Trophoblast cell (in vitro differentiated cells and primary cell): ENCODE measurements at regions not wholly inside any gene's neighbourhood (a gene's known extent, or its start where the extent isn't known, plus 50 kb on each side); places are given as distances from the start of the nearest gene placed in this dataset.

Experiments used
- DNase-seq, 2 donors: peaks; one replicate each; pipeline ENCODE4 v3.0.0-alpha.2; 2016
- H2AFZ ChIP-seq: 2 replicates; pipeline ENCODE4 v1.6.1; 2013; ENCODE audit warnings: low read length, moderate library complexity, mild to moderate bottlenecking; ENCODE audit not compliant: insufficient read depth, poor library complexity
- H2AK5ac ChIP-seq: 2 replicates; pipeline ENCODE4 v1.6.1; 2013; ENCODE audit warnings: mild to moderate bottlenecking, low read length
- H2BK120ac ChIP-seq: 2 replicates; pipeline ENCODE4 v1.6.1; 2013; ENCODE audit warnings: low read length, mild to moderate bottlenecking, moderate library complexity; ENCODE audit not compliant: insufficient read depth, poor library complexity
- H2BK12ac ChIP-seq: 2 replicates; pipeline ENCODE4 v1.6.1; 2013; ENCODE audit warnings: mild to moderate bottlenecking, low read length, moderate library complexity
- H2BK5ac ChIP-seq: 2 replicates; pipeline ENCODE4 v1.6.1; 2013; ENCODE audit warnings: low read length, low read depth, moderate library complexity, mild to moderate bottlenecking; ENCODE audit not compliant: poor library complexity
- H3K14ac ChIP-seq: 2 replicates; pipeline ENCODE4 v1.6.1; 2013; ENCODE audit warnings: mild to moderate bottlenecking, low read length
- H3K18ac ChIP-seq: 2 replicates; pipeline ENCODE4 v1.6.1; 2013; ENCODE audit warnings: mild to moderate bottlenecking, low read length
- H3K23ac ChIP-seq: 2 replicates; pipeline ENCODE4 v1.6.1; 2013; ENCODE audit warnings: low read length
- H3K27ac ChIP-seq: 2 replicates; pipeline ENCODE4 v1.5.1; 2013; ENCODE audit warnings: low read depth, mild to moderate bottlenecking, inconsistent platforms, low read length, moderate library complexity
- H3K27me3 ChIP-seq: 2 replicates; pipeline ENCODE4 v1.6.1; 2013; ENCODE audit warnings: inconsistent platforms, mild to moderate bottlenecking, low read length, moderate library complexity; ENCODE audit not compliant: insufficient read depth
- H3K36me3 ChIP-seq, 2 experiments: 1 replicate in 1 of 2; 2 replicates in 1 of 2; pipeline ENCODE4 v1.6.1; 2013; ENCODE audit warnings: low read length in 2 of 2, mild to moderate bottlenecking in 2 of 2, moderate library complexity in 1 of 2; ENCODE audit not compliant: insufficient read depth in 2 of 2, control insufficient read depth in 1 of 2
- H3K4ac ChIP-seq: 2 replicates; pipeline ENCODE4 v1.6.1; 2013; ENCODE audit warnings: low read depth, mild to moderate bottlenecking, low read length, moderate library complexity
- H3K4me1 ChIP-seq, 2 experiments: 1 replicate in 1 of 2; 2 replicates in 1 of 2; pipeline ENCODE4 v1.6.1; 2013; ENCODE audit warnings: low read length in 2 of 2, mild to moderate bottlenecking in 2 of 2, moderate library complexity in 1 of 2; ENCODE audit not compliant: insufficient read depth in 2 of 2, control insufficient read depth in 1 of 2
- H3K4me2 ChIP-seq: 2 replicates; pipeline ENCODE4 v1.6.1; 2013; ENCODE audit warnings: inconsistent platforms, mild to moderate bottlenecking, low read length, moderate library complexity
- H3K4me3 ChIP-seq: 2 replicates; pipeline ENCODE4 v1.5.1; 2013; ENCODE audit warnings: mild to moderate bottlenecking, low read depth, low read length, inconsistent platforms
- H3K79me1 ChIP-seq: one replicate; pipeline ENCODE4 v1.6.1; 2013; ENCODE audit warnings: low read length
- H3K79me2 ChIP-seq: 2 replicates; pipeline ENCODE4 v1.6.1; 2013; ENCODE audit warnings: low read length, mild to moderate bottlenecking; ENCODE audit not compliant: control insufficient read depth, insufficient read depth, poor library complexity
- H3K9ac ChIP-seq: 2 replicates; pipeline ENCODE4 v1.6.1; 2013; ENCODE audit warnings: mild to moderate bottlenecking, low read length
- H3K9me3 ChIP-seq: 2 replicates; pipeline ENCODE4 v1.6.1; 2013; ENCODE audit warnings: low read depth, mild to moderate bottlenecking, control low read depth, inconsistent platforms, low read length; ENCODE audit not compliant: insufficient read depth
- H4K12ac ChIP-seq: 2 replicates; pipeline ENCODE4 v1.6.1; 2013; ENCODE audit warnings: low read depth, mild to moderate bottlenecking, low read length, moderate library complexity
- H4K8ac ChIP-seq: 2 replicates; pipeline ENCODE4 v1.6.1; 2013; ENCODE audit warnings: low read depth, mild to moderate bottlenecking, low read length, moderate library complexity
- H4K91ac ChIP-seq: one replicate; pipeline ENCODE4 v1.6.1; 2013; ENCODE audit warnings: low read depth, mild to moderate bottlenecking, low read length, moderate library complexity
- WGBS: extraction: QIAGEN DNeasy Blood & Tissue Kit; methylation state at CpG from one replicate; pipeline ENCODE4 v1.1.7; 2013; ENCODE audit warnings: missing lambda C conversion rate; ENCODE audit not compliant: insufficient read length, insufficient coverage; ENCODE audit errors: extremely low coverage; 5-methylcytosine and 5-hydroxymethylcytosine counted together

DNA sequence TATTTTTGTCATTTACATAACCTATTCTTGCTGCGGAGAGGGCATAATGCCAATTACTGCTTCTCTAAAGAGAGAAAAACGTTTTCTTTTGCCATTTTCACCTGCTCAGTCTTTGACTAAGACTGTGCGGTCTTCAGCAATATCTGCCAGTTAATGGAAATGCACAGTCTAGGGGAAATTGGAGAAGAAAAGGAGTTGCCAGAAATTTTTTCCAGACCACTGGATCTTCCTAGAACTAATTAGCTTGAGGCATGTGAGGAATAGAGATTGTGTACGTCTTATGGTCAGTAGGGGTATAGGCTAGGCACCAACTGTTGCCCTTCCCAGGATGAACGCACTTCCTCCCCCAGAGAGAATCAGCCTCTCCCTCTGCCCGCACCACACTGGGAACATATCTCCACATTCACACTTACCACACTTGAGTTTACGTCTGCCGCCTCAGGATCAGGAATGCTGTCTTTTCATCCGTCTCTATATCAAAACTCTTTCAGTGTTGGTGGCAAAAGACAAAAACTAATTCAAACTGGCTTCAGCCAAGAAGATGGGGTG lies 67.9 kb upstream of the E2F3 start:
- Histone ChIP-seq H3K4ac (no peak overlapping the region), H2AK5ac (no peak overlapping the region), H3K9me3 (no peaks in the 10 kb centered on the region), H3K4me3 (no peak overlapping the region), H3K36me3 (no peaks in the 10 kb centered on the region), H3K23ac (no peak overlapping the region), H2BK120ac (no peak overlapping the region), H3K4me1 (no peaks in the 10 kb centered on the region), H3K14ac (no peak overlapping the region), H3K18ac (no peak overlapping the region), H2BK5ac (no peak overlapping the region), H3K4me2 (no peak overlapping the region), H4K91ac (no peak overlapping the region), H2AFZ (no peak overlapping the region), H3K79me1 (no peaks in the 10 kb centered on the region), H3K27ac (no peak overlapping the region), H3K27me3 (no peaks in the 10 kb centered on the region), H3K79me2 (no peaks in the 10 kb centered on the region), H3K9ac (no peak overlapping the region), H4K12ac (no peak overlapping the region), H4K8ac (no peak overlapping the region), H2BK12ac (no peak overlapping the region)
- no CpG with 5 or more reads among the region's 9 CpGs for WGBS
- no peak for DNase-seq

DNA sequence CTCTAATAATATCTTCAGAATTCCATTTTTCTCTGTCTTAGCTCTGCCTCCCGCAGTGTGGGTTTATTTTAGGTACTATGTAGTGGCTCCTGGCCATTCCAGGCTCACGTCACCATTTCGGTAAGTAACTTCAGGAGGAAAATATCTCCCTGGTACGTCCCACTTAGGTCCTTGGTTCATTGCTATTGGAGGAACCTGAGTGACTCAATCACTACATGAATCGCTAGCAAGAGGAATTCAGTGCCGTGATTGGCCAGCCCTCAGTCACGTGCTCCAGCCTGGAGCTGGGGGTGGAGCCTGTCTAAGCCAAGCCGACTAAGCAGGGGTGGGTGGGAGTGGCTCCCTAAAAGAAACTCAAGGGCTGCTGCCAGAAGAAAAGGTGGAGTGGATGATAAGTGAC lies 67.3 kb upstream of the E2F3 start:
- Histone ChIP-seq H2AFZ (no peak overlapping the region), H3K14ac (no peak overlapping the region), H3K27me3 (no peaks in the 10 kb centered on the region), H2BK5ac (no peak overlapping the region), H3K79me1 (no peaks in the 10 kb centered on the region), H4K12ac (no peak overlapping the region), H3K4me1 (no peaks in the 10 kb centered on the region), H3K27ac (no peak overlapping the region), H4K91ac (no peak overlapping the region), H2BK120ac (no peak overlapping the region), H3K79me2 (no peaks in the 10 kb centered on the region), H3K4me2 (no peak overlapping the region), H3K4me3 (no peak overlapping the region), H3K4ac (no peak overlapping the region), H4K8ac (no peak overlapping the region), H3K23ac (no peak overlapping the region), H3K9me3 (no peaks in the 10 kb centered on the region), H3K36me3 (no peaks in the 10 kb centered on the region), H2BK12ac (no peak overlapping the region), H3K9ac (no peak overlapping the region), H3K18ac (no peak overlapping the region), H2AK5ac (no peak overlapping the region)
- WGBS = no CpG with 5 or more reads among the region's 8 CpGs
- DNase-seq = no peak

DNA sequence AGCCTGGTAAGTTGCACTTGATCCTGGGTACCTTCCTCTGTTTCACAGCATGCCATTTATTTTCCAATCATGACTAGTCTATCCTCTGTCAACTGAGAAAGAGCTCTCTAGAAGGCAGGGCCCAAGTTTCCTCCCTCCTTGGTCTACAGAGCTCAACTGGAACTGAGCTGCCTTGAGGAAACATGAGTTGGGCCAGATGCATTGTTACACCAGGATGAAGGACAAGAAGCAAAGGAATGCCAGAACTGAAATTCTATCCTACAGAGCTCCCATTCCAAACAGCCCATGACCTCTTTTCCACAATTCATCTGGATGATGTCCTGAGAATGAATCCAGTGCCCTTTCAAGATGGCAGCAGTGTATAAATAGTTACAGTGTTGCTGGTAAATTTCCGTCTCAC lies 66.7 kb upstream of the E2F3 start:
- no peak overlapping the region for H2AK5ac ChIP-seq
- DNase-seq = no peak
- H3K4ac ChIP-seq = no peak overlapping the region
- no peak overlapping the region for H3K23ac ChIP-seq
- H2BK120ac ChIP-seq = no peak overlapping the region
- H3K79me1 ChIP-seq = no peaks in the 10 kb centered on the region
- no peak overlapping the region for H3K18ac ChIP-seq
- no peak overlapping the region for H3K4me3 ChIP-seq
- WGBS = no CpG with 5 or more reads among the region's 1 CpG
- H3K79me2 ChIP-seq = no peaks in the 10 kb centered on the region
- no peak overlapping the region for H4K12ac ChIP-seq
- no peaks in the 10 kb centered on the region for H3K27me3 ChIP-seq
- no peak overlapping the region for H4K8ac ChIP-seq
- no peak overlapping the region for H2BK5ac ChIP-seq
- no peak overlapping the region for H2AFZ ChIP-seq
- H4K91ac ChIP-seq = no peak overlapping the region
- H2BK12ac ChIP-seq = no peak overlapping the region
- H3K9me3 ChIP-seq = no peaks in the 10 kb centered on the region
- no peak overlapping the region for H3K14ac ChIP-seq
- no peak overlapping the region for H3K27ac ChIP-seq
- no peak overlapping the region for H3K9ac ChIP-seq
- H3K36me3 ChIP-seq = no peaks in the 10 kb centered on the region
- H3K4me2 ChIP-seq = no peak overlapping the region
- H3K4me1 ChIP-seq = no peaks in the 10 kb centered on the region

DNA sequence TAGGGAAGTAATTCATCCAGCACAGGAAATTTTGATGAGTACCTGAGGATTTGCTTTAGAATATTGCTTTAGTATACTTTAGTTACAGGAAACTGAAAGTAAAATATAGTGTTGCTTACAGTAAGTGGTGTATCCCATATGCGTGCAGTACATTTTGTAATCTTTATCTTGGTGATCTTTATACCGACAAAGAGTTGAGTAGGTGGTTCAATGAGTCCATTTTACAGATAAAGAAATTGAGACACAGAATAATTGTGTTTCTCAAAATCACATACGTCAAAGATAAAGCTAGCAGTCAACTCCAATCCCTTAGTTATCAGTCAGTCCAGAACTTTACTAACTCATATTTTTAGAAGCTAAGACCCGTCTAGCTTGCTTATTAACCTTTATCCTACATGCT lies 65.8 kb upstream of the E2F3 start:
- no peak overlapping the region for H4K12ac ChIP-seq
- no peaks in the 10 kb centered on the region for H3K79me1 ChIP-seq
- no peak overlapping the region for H2BK5ac ChIP-seq
- no peaks in the 10 kb centered on the region for H3K36me3 ChIP-seq
- H3K23ac ChIP-seq = no peak overlapping the region
- no peak overlapping the region for H3K4ac ChIP-seq
- H3K18ac ChIP-seq = no peak overlapping the region
- H2AFZ ChIP-seq = no peak overlapping the region
- H3K9ac ChIP-seq = no peak overlapping the region
- H2AK5ac ChIP-seq = no peak overlapping the region
- no peak overlapping the region for H3K14ac ChIP-seq
- no peaks in the 10 kb centered on the region for H3K27me3 ChIP-seq
- no peak overlapping the region for H3K27ac ChIP-seq
- H4K8ac ChIP-seq = no peak overlapping the region
- H2BK12ac ChIP-seq = no peak overlapping the region
- H4K91ac ChIP-seq = no peak overlapping the region
- H2BK120ac ChIP-seq = no peak overlapping the region
- peak in 1 of 2 donors; percentile 75 for DNase-seq
- peaks cover 2% of the 10 kb centered on the region for H3K9me3 ChIP-seq
- no peaks in the 10 kb centered on the region for H3K79me2 ChIP-seq
- H3K4me1 ChIP-seq = no peaks in the 10 kb centered on the region
- H3K4me3 ChIP-seq = no peak overlapping the region
- no peak overlapping the region for H3K4me2 ChIP-seq
- no CpG with 5 or more reads among the region's 4 CpGs for WGBS
